HEK293 (cell line): ENCODE measurements at regions not wholly inside any gene's neighbourhood (a gene's known extent, or its start where the extent isn't known, plus 50 kb on each side); places are given as distances from the start of the nearest gene placed in this dataset.

ENCODE experiments used
- CTCF ChIA-PET: fragments of 350-600 bp; formaldehyde crosslinking; extraction: SDS; loops from one replicate; lab custom pipeline; 2021; ENCODE audit warnings: antibody characterized with exemption; lab: Yijun Ruan, JAX
- POLR2A ChIA-PET: fragments of 300-600 bp; formaldehyde crosslinking; extraction: SDS; loops from one replicate; lab custom pipeline; 2020; ENCODE audit warnings: antibody characterized with exemption, inconsistent platforms; lab: Yijun Ruan, JAX
- H3K27ac ChIP-seq: fragments of 200-500 bp; sonication (Bioruptor generic); 2 replicates; pipeline ENCODE4 v1.5.1; 2014; ENCODE audit warnings: low read depth, low read length, control low read depth, inconsistent platforms; ENCODE audit errors: extremely low read depth
- H3K36me3 ChIP-seq, 2 experiments: fragments of 200-500 bp in 1 of 2; sonication (Bioruptor generic) in 1 of 2; 1 replicate in 1 of 2; 2 replicates in 1 of 2; pipeline ENCODE4 v1.5.1; 2014 to 2017; ENCODE audit warnings: inconsistent platforms in 2 of 2, low read length in 2 of 2; ENCODE audit not compliant: control insufficient read depth in 2 of 2, insufficient read depth in 1 of 2
- H3K4me1 ChIP-seq: fragments of 200-500 bp; sonication (Bioruptor generic); 2 replicates; pipeline ENCODE4 v1.5.1; 2014; ENCODE audit warnings: mild to moderate bottlenecking, low read length, inconsistent platforms; ENCODE audit not compliant: control insufficient read depth, insufficient read depth
- H3K4me3 ChIP-seq: 2 replicates; pipeline ENCODE4 v1.5.1; 2011; ENCODE audit warnings: low read depth, mild to moderate bottlenecking, control low read depth, low read length, moderate library complexity
- H3K9me3 ChIP-seq: fragments of 200-500 bp; sonication (Bioruptor generic); 2 replicates; pipeline ENCODE4 v1.5.1; 2014; ENCODE audit warnings: low read depth, low read length, inconsistent platforms; ENCODE audit not compliant: control insufficient read depth, insufficient read depth
- BCL11B ChIP-seq: fragments of 450-650 bp; formaldehyde crosslinking; IDR thresholded peaks from 2 replicates; pipeline ENCODE4 v1.5.1; 2016; ENCODE audit warnings: low read depth, missing biosample characterization, missing genetic modification characterization
- EGR2 ChIP-seq: fragments of 450-650 bp; formaldehyde crosslinking; IDR thresholded peaks from 2 replicates; pipeline ENCODE4 v1.5.1; 2016; ENCODE audit warnings: low read depth, missing biosample characterization, missing genetic modification characterization
- GLIS1 ChIP-seq: fragments of 450-650 bp; formaldehyde crosslinking; IDR thresholded peaks from 2 replicates; pipeline ENCODE4 v1.5.1; 2016; ENCODE audit warnings: missing biosample characterization, missing genetic modification characterization
- ZBTB8A ChIP-seq: fragments of 450-650 bp; formaldehyde crosslinking; IDR thresholded peaks from 2 replicates; pipeline ENCODE4 v1.5.1; 2016; ENCODE audit warnings: missing biosample characterization, missing genetic modification characterization
- ZFHX2 ChIP-seq: fragments of 450-650 bp; formaldehyde crosslinking; conservative IDR thresholded peaks from 2 replicates; pipeline ENCODE4 v1.5.1; 2016; ENCODE audit warnings: missing biosample characterization, missing genetic modification characterization
- ZFP37 ChIP-seq: fragments of 450-650 bp; formaldehyde crosslinking; IDR thresholded peaks from 2 replicates; pipeline ENCODE4 v1.5.1; 2016; ENCODE audit warnings: missing biosample characterization, missing genetic modification characterization
- ZNF10 ChIP-seq: fragments of 450-650 bp; formaldehyde crosslinking; IDR thresholded peaks from 2 replicates; pipeline ENCODE4 v1.5.1; 2017; ENCODE audit warnings: missing biosample characterization, missing genetic modification characterization
- ZNF121 ChIP-seq: fragments of 450-650 bp; formaldehyde crosslinking; IDR thresholded peaks from 2 replicates; pipeline ENCODE4 v1.5.1; 2016; ENCODE audit warnings: missing biosample characterization, missing genetic modification characterization
- ZNF266 ChIP-seq: fragments of 450-650 bp; formaldehyde crosslinking; IDR thresholded peaks from 2 replicates; pipeline ENCODE4 v1.5.1; 2016; ENCODE audit warnings: missing biosample characterization, missing genetic modification characterization, low read depth
- ZNF341 ChIP-seq: fragments of 450-650 bp; formaldehyde crosslinking; IDR thresholded peaks from 2 replicates; pipeline ENCODE4; 2016; ENCODE audit warnings: low read depth, missing biosample characterization, missing genetic modification characterization
- ZNF354C ChIP-seq: fragments of 450-650 bp; formaldehyde crosslinking; IDR thresholded peaks from 2 replicates; pipeline ENCODE4 v1.5.1; 2016; ENCODE audit warnings: missing biosample characterization, missing genetic modification characterization, low read depth, borderline replicate concordance
- ZNF426 ChIP-seq: fragments of 450-650 bp; formaldehyde crosslinking; IDR thresholded peaks from 2 replicates; pipeline ENCODE4 v1.5.1; 2017; ENCODE audit warnings: missing biosample characterization, missing genetic modification characterization, mild to moderate bottlenecking, inconsistent platforms, moderate library complexity
- ZNF473 ChIP-seq: fragments of 450-650 bp; formaldehyde crosslinking; IDR thresholded peaks from 2 replicates; pipeline ENCODE4 v1.5.1; 2017; ENCODE audit warnings: missing biosample characterization, missing genetic modification characterization
- ZNF549 ChIP-seq: fragments of 450-650 bp; IDR thresholded peaks from 2 replicates; pipeline ENCODE4 v1.5.1; 2018; ENCODE audit warnings: missing biosample characterization, missing genetic modification characterization, mild to moderate bottlenecking, inconsistent platforms, moderate library complexity
- ZNF580 ChIP-seq: fragments of 450-650 bp; formaldehyde crosslinking; IDR thresholded peaks from 2 replicates; pipeline ENCODE4 v1.5.1; 2016; ENCODE audit warnings: missing biosample characterization, missing genetic modification characterization
- ZNF654 ChIP-seq: fragments of 450-650 bp; formaldehyde crosslinking; IDR thresholded peaks from 2 replicates; pipeline ENCODE4 v1.5.1; 2016; ENCODE audit warnings: low read depth, missing biosample characterization, missing genetic modification characterization
- ZNF670 ChIP-seq: fragments of 450-650 bp; formaldehyde crosslinking; IDR thresholded peaks from 2 replicates; pipeline ENCODE4 v1.5.1; 2016; ENCODE audit warnings: missing biosample characterization, missing genetic modification characterization, low read depth
- ZNF701 ChIP-seq: fragments of 450-650 bp; formaldehyde crosslinking; IDR thresholded peaks from 2 replicates; pipeline ENCODE4 v1.5.1; 2016; ENCODE audit warnings: missing biosample characterization, missing genetic modification characterization
- ZNF76 ChIP-seq: fragments of 450-650 bp; formaldehyde crosslinking; IDR thresholded peaks from 2 replicates; pipeline ENCODE4; 2016; ENCODE audit warnings: low read depth, missing biosample characterization, missing genetic modification characterization, borderline replicate concordance
- ZSCAN16 ChIP-seq: fragments of 450-650 bp; formaldehyde crosslinking; IDR thresholded peaks from 2 replicates; pipeline ENCODE4 v1.5.1; 2016; ENCODE audit warnings: missing biosample characterization, missing genetic modification characterization
- ZSCAN30 ChIP-seq: fragments of 450-650 bp; IDR thresholded peaks from 2 replicates; pipeline ENCODE4 v1.5.1; 2018; ENCODE audit warnings: missing biosample characterization, mild to moderate bottlenecking, missing genetic modification characterization, moderate library complexity
- TF ChIP-seq, protein P1 (sequence below): fragments of 450-650 bp; IDR thresholded peaks from 2 replicates; pipeline ENCODE4 v1.5.1; 2018; ENCODE audit warnings: missing biosample characterization, mild to moderate bottlenecking, missing genetic modification characterization
- TF ChIP-seq, protein P2 (sequence below): fragments of 450-650 bp; formaldehyde crosslinking; IDR thresholded peaks from 2 replicates; pipeline ENCODE4 v1.5.1; 2016; ENCODE audit warnings: missing biosample characterization, missing genetic modification characterization
- TF ChIP-seq, protein P3 (sequence below): sonication (generic); formaldehyde crosslinking; IDR thresholded peaks from 2 replicates; pipeline ENCODE4 v1.8.1; 2022; ENCODE audit warnings: mild to moderate bottlenecking, moderate library complexity, missing genetic modification reagents
- TF ChIP-seq, protein P4 (sequence below): fragments of 450-650 bp; formaldehyde crosslinking; IDR thresholded peaks from 2 replicates; pipeline ENCODE4 v1.5.1; 2016; ENCODE audit warnings: missing biosample characterization, missing genetic modification characterization

GRCh38 chr11:79512706-79513469 is 72.1 kb upstream of the TENM4 start:
- Histone ChIP-seq H3K27ac (no peak overlapping the region), H3K4me1 (no peaks in the 10 kb centered on the region), H3K4me3 (no peak overlapping the region), H3K36me3 (no peaks in the 10 kb centered on the region), H3K9me3 (no peaks in the 10 kb centered on the region)
- no peak for TF ChIP-seq ZNF341 (tag by site-specific recombination)
- TF ChIP-seq ZNF473 (tag by site-specific recombination): no peak
- TF ChIP-seq ZNF354C: no peak
- no peak for TF ChIP-seq GLIS1 (tag by site-specific recombination)
- TF ChIP-seq, protein P1, sequence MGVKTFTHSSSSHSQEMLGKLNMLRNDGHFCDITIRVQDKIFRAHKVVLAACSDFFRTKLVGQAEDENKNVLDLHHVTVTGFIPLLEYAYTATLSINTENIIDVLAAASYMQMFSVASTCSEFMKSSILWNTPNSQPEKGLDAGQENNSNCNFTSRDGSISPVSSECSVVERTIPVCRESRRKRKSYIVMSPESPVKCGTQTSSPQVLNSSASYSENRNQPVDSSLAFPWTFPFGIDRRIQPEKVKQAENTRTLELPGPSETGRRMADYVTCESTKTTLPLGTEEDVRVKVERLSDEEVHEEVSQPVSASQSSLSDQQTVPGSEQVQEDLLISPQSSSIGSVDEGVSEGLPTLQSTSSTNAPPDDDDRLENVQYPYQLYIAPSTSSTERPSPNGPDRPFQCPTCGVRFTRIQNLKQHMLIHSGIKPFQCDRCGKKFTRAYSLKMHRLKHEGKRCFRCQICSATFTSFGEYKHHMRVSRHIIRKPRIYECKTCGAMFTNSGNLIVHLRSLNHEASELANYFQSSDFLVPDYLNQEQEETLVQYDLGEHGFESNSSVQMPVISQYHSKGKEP: no peak
- TF ChIP-seq, protein P2, sequence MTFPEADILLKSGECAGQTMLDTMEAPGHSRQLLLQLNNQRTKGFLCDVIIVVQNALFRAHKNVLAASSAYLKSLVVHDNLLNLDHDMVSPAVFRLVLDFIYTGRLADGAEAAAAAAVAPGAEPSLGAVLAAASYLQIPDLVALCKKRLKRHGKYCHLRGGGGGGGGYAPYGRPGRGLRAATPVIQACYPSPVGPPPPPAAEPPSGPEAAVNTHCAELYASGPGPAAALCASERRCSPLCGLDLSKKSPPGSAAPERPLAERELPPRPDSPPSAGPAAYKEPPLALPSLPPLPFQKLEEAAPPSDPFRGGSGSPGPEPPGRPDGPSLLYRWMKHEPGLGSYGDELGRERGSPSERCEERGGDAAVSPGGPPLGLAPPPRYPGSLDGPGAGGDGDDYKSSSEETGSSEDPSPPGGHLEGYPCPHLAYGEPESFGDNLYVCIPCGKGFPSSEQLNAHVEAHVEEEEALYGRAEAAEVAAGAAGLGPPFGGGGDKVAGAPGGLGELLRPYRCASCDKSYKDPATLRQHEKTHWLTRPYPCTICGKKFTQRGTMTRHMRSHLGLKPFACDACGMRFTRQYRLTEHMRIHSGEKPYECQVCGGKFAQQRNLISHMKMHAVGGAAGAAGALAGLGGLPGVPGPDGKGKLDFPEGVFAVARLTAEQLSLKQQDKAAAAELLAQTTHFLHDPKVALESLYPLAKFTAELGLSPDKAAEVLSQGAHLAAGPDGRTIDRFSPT (tag by site-specific recombination): no peak
- TF ChIP-seq ZNF670 (tag by site-specific recombination): no peak
- TF ChIP-seq ZNF76 (tag by site-specific recombination): no peak
- TF ChIP-seq BCL11B (tag by site-specific recombination): no peak
- TF ChIP-seq ZFHX2 (tag by site-specific recombination): no peak
- no peak for TF ChIP-seq ZNF701 (tag by site-specific recombination)
- no peak for TF ChIP-seq ZNF580
- ChIA-PET POLR2A (no interaction called here), CTCF (interaction anchor here (2.4 kb wide), 1 partner anchor 19 kb away, joined by 10 read pairs; no protein-coding TSS in a partner anchor)

GRCh38 chr11:79510960-79511359 is 70.1 kb upstream of the TENM4 start:
- TF ChIP-seq ZNF654: no peak
- no peak for TF ChIP-seq ZFP37
- no peak for TF ChIP-seq ZSCAN16
- no peak for TF ChIP-seq ZSCAN30 (tag by site-specific recombination)
- no peak for TF ChIP-seq ZNF473 (tag by site-specific recombination)
- TF ChIP-seq, protein P3, sequence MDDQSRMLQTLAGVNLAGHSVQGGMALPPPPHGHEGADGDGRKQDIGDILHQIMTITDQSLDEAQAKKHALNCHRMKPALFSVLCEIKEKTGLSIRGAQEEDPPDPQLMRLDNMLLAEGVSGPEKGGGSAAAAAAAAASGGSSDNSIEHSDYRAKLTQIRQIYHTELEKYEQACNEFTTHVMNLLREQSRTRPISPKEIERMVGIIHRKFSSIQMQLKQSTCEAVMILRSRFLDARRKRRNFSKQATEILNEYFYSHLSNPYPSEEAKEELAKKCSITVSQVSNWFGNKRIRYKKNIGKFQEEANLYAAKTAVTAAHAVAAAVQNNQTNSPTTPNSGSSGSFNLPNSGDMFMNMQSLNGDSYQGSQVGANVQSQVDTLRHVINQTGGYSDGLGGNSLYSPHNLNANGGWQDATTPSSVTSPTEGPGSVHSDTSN (CRISPR knock-in tag): no peak
- TF ChIP-seq ZNF549 (tag by site-specific recombination): no peak
- TF ChIP-seq ZNF266 (tag by site-specific recombination): no peak
- TF ChIP-seq ZNF10: no peak
- no peak for TF ChIP-seq ZNF121 (tag by site-specific recombination)
- TF ChIP-seq ZBTB8A (tag by site-specific recombination): no peak
- TF ChIP-seq, protein P4, sequence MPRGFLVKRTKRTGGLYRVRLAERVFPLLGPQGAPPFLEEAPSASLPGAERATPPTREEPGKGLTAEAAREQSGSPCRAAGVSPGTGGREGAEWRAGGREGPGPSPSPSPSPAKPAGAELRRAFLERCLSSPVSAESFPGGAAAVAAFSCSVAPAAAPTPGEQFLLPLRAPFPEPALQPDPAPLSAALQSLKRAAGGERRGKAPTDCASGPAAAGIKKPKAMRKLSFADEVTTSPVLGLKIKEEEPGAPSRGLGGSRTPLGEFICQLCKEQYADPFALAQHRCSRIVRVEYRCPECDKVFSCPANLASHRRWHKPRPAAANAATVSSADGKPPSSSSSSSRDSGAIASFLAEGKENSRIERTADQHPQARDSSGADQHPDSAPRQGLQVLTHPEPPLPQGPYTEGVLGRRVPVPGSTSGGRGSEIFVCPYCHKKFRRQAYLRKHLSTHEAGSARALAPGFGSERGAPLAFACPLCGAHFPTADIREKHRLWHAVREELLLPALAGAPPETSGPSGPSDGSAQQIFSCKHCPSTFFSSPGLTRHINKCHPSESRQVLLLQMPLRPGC (tag by site-specific recombination): no peak
- TF ChIP-seq ZNF426: no peak
- TF ChIP-seq EGR2 (tag by site-specific recombination): no peak
- ChIA-PET CTCF (no interaction called here), POLR2A (no interaction called here)

More at GRCh38 chr11:79510960-79511359, 70.1 kb upstream of the TENM4 start:
- H3K9me3 ChIP-seq: no peaks in the 10 kb centered on the region
- H3K27ac ChIP-seq: no peak overlapping the region
- H3K36me3 ChIP-seq: no peaks in the 10 kb centered on the region
- no peaks in the 10 kb centered on the region for H3K4me1 ChIP-seq
- H3K4me3 ChIP-seq: no peak overlapping the region
